ENCODE measurements at regions not wholly inside any gene's neighbourhood (a gene's known extent, or its start where the extent isn't known, plus 50 kb on each side); places are given as distances from the start of the nearest gene placed in this dataset.

DNA sequence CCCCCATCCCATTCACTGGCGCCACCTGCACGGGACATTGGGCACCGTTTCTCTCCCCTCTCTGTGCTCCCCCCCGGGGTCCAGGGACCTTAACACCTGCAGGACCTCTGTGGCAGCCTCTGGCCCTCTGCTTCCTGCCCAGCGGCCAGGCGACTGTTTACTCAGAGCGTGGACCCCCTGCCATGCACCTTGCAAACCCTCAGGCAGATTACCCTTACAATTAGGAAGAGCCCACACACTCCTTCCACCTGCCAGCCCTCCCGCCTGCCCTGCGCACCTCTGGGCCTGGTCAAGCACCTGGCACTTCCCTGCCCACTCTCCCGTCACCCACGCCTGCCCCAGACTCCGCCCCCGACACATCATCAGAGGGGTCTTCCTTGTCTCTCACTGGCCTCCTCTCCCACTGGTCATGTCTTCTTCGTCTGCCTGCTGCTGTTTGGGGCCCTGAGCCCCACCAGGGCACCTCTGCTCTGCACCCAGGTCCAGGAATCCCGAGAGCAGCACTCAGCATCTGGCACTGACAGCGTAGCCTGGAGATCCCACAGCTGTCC is 281.3 kb upstream of the IRX4 start:
- TF ChIP-seq CTCF (conservative IDR thresholded peaks at IDR 0.05; ENCODE audit: low read depth, low read length), result no peak
- no peak for TF ChIP-seq EZH2phosphoT487 (IDR thresholded peaks at IDR 0.05; ENCODE audit: borderline replicate concordance, low read length)
